ENCODE measurements at regions not wholly inside any gene's neighbourhood (a gene's known extent, or its start where the extent isn't known, plus 50 kb on each side); places are given as distances from the start of the nearest gene placed in this dataset.

DNA sequence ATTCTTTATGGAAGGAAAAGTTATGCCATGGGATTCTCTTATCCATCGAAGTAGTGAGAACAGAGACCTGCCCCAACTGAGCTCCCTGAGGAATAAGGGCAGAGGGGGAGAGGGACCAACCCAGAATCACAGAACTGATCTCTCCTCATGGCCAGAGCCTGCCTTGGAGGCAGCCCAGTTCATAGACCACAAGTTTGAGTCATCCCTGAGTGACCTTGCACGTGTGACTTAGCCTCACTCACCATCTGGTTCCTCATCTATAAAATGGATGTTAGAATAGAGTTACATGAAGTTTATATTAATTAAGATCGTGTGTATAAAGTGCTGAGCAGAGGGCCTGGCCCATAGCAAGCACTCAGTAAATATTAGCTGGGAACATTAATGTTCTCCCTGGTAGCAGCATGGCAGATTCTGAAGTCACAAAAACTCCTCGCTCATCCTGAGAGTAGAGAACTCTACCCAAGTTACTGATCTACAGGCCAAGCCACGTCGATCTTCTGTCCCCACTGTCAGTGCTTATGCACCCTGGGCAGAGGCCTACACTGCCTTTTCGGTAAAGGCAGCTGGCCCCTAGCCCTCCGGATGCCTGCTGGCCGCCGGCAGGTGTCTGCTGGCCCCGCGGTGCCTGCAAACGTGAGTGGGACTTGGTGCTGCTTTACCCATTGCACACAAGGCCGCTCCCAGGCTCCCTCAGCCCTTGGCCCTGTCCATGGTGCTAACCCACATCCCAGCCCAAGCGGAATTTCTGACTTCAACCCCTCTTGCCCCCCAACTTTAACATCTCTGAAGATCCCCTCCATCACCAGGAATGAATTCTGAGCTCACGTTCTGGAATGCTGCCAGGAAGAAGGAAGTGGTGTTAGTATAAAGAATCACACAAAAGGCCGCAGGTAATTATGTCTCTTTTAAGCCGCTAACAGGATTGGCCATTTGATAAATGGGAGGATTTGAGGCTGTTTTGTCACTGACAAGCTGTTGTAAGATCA is 61.1 kb upstream of the ARAP3 start:
- H3K27me3 Mint-ChIP-seq (ENCODE audit: insufficient read depth, low read depth, poor library complexity), result peaks cover 9% of the 10 kb centered on the region
- no peak overlapping the region for H3K27ac ChIP-seq (ENCODE audit: low read depth)
- DNase-seq (ENCODE audit: low spot score), result peak; percentile 91
- peaks cover 4% of the 10 kb centered on the region for H3K4me1 ChIP-seq (ENCODE audit: insufficient read depth)
- no peaks in the 10 kb centered on the region; the same call in 2 of the 3 replicates for H3K36me3 Mint-ChIP-seq (ENCODE audit: low read depth)
- no peak overlapping the region for H3K27ac Mint-ChIP-seq
- H3K4me3 Mint-ChIP-seq, result no peak overlapping the region
- no peak overlapping the region for H3K4me3 ChIP-seq
- TF ChIP-seq, protein P1, sequence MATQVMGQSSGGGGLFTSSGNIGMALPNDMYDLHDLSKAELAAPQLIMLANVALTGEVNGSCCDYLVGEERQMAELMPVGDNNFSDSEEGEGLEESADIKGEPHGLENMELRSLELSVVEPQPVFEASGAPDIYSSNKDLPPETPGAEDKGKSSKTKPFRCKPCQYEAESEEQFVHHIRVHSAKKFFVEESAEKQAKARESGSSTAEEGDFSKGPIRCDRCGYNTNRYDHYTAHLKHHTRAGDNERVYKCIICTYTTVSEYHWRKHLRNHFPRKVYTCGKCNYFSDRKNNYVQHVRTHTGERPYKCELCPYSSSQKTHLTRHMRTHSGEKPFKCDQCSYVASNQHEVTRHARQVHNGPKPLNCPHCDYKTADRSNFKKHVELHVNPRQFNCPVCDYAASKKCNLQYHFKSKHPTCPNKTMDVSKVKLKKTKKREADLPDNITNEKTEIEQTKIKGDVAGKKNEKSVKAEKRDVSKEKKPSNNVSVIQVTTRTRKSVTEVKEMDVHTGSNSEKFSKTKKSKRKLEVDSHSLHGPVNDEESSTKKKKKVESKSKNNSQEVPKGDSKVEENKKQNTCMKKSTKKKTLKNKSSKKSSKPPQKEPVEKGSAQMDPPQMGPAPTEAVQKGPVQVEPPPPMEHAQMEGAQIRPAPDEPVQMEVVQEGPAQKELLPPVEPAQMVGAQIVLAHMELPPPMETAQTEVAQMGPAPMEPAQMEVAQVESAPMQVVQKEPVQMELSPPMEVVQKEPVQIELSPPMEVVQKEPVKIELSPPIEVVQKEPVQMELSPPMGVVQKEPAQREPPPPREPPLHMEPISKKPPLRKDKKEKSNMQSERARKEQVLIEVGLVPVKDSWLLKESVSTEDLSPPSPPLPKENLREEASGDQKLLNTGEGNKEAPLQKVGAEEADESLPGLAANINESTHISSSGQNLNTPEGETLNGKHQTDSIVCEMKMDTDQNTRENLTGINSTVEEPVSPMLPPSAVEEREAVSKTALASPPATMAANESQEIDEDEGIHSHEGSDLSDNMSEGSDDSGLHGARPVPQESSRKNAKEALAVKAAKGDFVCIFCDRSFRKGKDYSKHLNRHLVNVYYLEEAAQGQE (IDR thresholded peaks at IDR 0.05; ENCODE audit: unreplicated experiment), result peak; percentile 98
- TF ChIP-seq EZH2 (IDR thresholded peaks at IDR 0.05; ENCODE audit: low read depth, unreplicated experiment), result no peak
- 0 out of 2 replicates have a peak, but pooled peaks have one; percentile 3 for TF ChIP-seq CREB1 (CRISPR knock-in tag; IDR thresholded peaks at IDR 0.05; ENCODE audit: low read depth)
- H2AFZ ChIP-seq, result no peak overlapping the region
- ATAC-seq, result peak; percentile 73
- H3K27me3 ChIP-seq (ENCODE audit: insufficient read depth), result no peaks in the 10 kb centered on the region
- H3K79me2 ChIP-seq (replicated peaks; ENCODE audit: insufficient read depth), result no peaks in the 10 kb centered on the region
- 0 out of 2 replicates have a peak, but pooled peaks cover 4% of the 10 kb centered on the region for H3F3A ChIP-seq (replicated peaks; ENCODE audit: low read depth)
- H3K9me3 Mint-ChIP-seq, result no peaks in the 10 kb centered on the region; the same call in 2 of the 3 replicates
- 0 out of 2 replicates have a peak overlapping the region, but pooled peaks have one; percentile 5 for H3K4me2 ChIP-seq
- peaks cover 42% of the 10 kb centered on the region for H3K4me1 Mint-ChIP-seq
- H4K20me1 ChIP-seq (replicated peaks; ENCODE audit: insufficient read depth), result peaks cover 7% of the 10 kb centered on the region; the same call in 1 of the 2 replicates
- H3K9me2 ChIP-seq (ENCODE audit: insufficient read depth), result no peaks in the 10 kb centered on the region
- no peaks in the 10 kb centered on the region for H3K36me3 ChIP-seq (ENCODE audit: insufficient read depth)

DNA sequence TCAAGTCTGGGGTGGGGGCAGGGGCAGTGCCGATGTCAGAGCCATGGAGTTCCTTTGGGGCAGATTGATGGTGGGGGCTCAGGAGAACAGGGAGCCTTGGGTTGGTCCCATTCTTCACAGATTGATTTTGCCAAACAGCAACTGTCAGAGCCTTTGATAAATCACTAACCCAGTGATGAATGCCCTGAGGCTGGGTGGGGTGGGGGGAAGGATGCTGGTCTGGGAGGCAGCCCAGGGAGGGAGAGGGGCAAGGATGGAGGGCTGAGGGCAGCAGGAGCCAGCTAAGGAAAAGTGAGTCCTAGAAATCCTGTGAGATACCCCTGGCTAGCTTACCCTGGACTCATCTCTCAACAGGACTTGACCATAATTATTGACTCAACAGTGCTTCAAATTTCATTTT is 60.1 kb upstream of the ARAP3 start:
- H3K4me1 Mint-ChIP-seq, result peaks cover 46% of the 10 kb centered on the region
- Histone ChIP-seq H2AFZ (no peak overlapping the region), H3K4me1 (ENCODE audit: insufficient read depth) (peaks cover 14% of the 10 kb centered on the region), H3K27me3 (ENCODE audit: insufficient read depth) (no peaks in the 10 kb centered on the region), H3K27ac (ENCODE audit: low read depth) (no peak overlapping the region), H3K4me2 (no peak overlapping the region), H3K36me3 (ENCODE audit: insufficient read depth) (no peaks in the 10 kb centered on the region), H3F3A (replicated peaks; ENCODE audit: low read depth) (0 out of 2 replicates have a peak, but pooled peaks cover 4% of the 10 kb centered on the region), H3K4me3 (no peak overlapping the region), H3K79me2 (replicated peaks; ENCODE audit: insufficient read depth) (no peaks in the 10 kb centered on the region), H3K9me2 (ENCODE audit: insufficient read depth) (no peaks in the 10 kb centered on the region), H4K20me1 (replicated peaks; ENCODE audit: insufficient read depth) (peaks cover 7% of the 10 kb centered on the region; the same call in 1 of the 2 replicates)
- H3K27me3 Mint-ChIP-seq (ENCODE audit: insufficient read depth, low read depth, poor library complexity), result peaks cover 7% of the 10 kb centered on the region
- H3K27ac Mint-ChIP-seq, result no peak overlapping the region
- DNase-seq (ENCODE audit: low spot score), result no peak
- no peak overlapping the region for H3K4me3 Mint-ChIP-seq
- no peaks in the 10 kb centered on the region; the same call in 2 of the 3 replicates for H3K36me3 Mint-ChIP-seq (ENCODE audit: low read depth)
- H3K9me3 Mint-ChIP-seq, result no peaks in the 10 kb centered on the region; the same call in 2 of the 3 replicates
- no peak for ATAC-seq
- no peak for TF ChIP-seq ZNF114 (CRISPR knock-in tag; IDR thresholded peaks at IDR 0.05)
- no peak for TF ChIP-seq EZH2phosphoT487 (IDR thresholded peaks at IDR 0.05; ENCODE audit: unreplicated experiment)
- TF ChIP-seq, protein P2, sequence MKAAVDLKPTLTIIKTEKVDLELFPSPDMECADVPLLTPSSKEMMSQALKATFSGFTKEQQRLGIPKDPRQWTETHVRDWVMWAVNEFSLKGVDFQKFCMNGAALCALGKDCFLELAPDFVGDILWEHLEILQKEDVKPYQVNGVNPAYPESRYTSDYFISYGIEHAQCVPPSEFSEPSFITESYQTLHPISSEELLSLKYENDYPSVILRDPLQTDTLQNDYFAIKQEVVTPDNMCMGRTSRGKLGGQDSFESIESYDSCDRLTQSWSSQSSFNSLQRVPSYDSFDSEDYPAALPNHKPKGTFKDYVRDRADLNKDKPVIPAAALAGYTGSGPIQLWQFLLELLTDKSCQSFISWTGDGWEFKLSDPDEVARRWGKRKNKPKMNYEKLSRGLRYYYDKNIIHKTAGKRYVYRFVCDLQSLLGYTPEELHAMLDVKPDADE (IDR thresholded peaks at IDR 0.05), result no peak
- TF ChIP-seq, protein P1 (IDR thresholded peaks at IDR 0.05; ENCODE audit: unreplicated experiment), result no peak
- TF ChIP-seq, protein P3, sequence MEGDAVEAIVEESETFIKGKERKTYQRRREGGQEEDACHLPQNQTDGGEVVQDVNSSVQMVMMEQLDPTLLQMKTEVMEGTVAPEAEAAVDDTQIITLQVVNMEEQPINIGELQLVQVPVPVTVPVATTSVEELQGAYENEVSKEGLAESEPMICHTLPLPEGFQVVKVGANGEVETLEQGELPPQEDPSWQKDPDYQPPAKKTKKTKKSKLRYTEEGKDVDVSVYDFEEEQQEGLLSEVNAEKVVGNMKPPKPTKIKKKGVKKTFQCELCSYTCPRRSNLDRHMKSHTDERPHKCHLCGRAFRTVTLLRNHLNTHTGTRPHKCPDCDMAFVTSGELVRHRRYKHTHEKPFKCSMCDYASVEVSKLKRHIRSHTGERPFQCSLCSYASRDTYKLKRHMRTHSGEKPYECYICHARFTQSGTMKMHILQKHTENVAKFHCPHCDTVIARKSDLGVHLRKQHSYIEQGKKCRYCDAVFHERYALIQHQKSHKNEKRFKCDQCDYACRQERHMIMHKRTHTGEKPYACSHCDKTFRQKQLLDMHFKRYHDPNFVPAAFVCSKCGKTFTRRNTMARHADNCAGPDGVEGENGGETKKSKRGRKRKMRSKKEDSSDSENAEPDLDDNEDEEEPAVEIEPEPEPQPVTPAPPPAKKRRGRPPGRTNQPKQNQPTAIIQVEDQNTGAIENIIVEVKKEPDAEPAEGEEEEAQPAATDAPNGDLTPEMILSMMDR (conservative IDR thresholded peaks at IDR 0.05; ENCODE audit: low read depth in 2 of 2), result no peak

Measured in GM23338 (cell line).